SKM-1 treated with dmso at 0.1 percent for 144 hours (cell line): ENCODE measurements at regions not wholly inside any gene's neighbourhood (a gene's known extent, or its start where the extent isn't known, plus 50 kb on each side); places are given as distances from the start of the nearest gene placed in this dataset.
"Not testable (repeated sequence)": the region's sequence is repeated elsewhere in the genome, so short reads cannot be mapped to it uniquely, and the experiment has no call there.

Experiments
- DNase-seq: peaks from one replicate; lab custom pipeline; 2025; ENCODE audit not compliant: unreplicated experiment; lab: John Stamatoyannopoulos, UW

GRCh38 chr12:131445795-131446194 is 265.1 kb upstream of the SFSWAP start:
- no peak for DNase-seq

- not testable (repeated sequence) for DNase-seq
These were observed 263.3 kb upstream of the SFSWAP start for GRCh38 chr12:131447636-131448035.

- no peak for DNase-seq
These were observed 262.6 kb upstream of the SFSWAP start for GRCh38 chr12:131448254-131448795.

GRCh38 chr12:131449027-131449426 is 261.9 kb upstream of the SFSWAP start:
- no peak for DNase-seq

GRCh38 chr12:131452444-131452860 is 258.4 kb upstream of the SFSWAP start:
- DNase-seq, result no peak

GRCh38 chr12:131454418-131455217 is 256.3 kb upstream of the SFSWAP start:
- DNase-seq, result peak; percentile 17

- DNase-seq, result no peak
These were observed 255.7 kb upstream of the SFSWAP start for GRCh38 chr12:131455218-131455506.

- DNase-seq, result no peak
These were observed 255.2 kb upstream of the SFSWAP start for GRCh38 chr12:131455581-131456110.

- no peak for DNase-seq
These were observed 254.4 kb upstream of the SFSWAP start for GRCh38 chr12:131456301-131457027.

GRCh38 chr12:131457028-131457310 is 253.9 kb upstream of the SFSWAP start:
- DNase-seq, result no peak

- DNase-seq, result no peak
These were observed 253.4 kb upstream of the SFSWAP start for GRCh38 chr12:131457331-131458047.

GRCh38 chr12:131458048-131458374 is 252.9 kb upstream of the SFSWAP start:
- no peak for DNase-seq

- DNase-seq, result no peak
These were observed 251.7 kb upstream of the SFSWAP start for GRCh38 chr12:131458931-131459772.

GRCh38 chr12:131459773-131460365 is 251.0 kb upstream of the SFSWAP start:
- DNase-seq, result no peak

- DNase-seq, result no peak
These were observed 250.4 kb upstream of the SFSWAP start for GRCh38 chr12:131460520-131460919.

- DNase-seq, result no peak
These were observed 249.8 kb upstream of the SFSWAP start for GRCh38 chr12:131461096-131461495.

GRCh38 chr12:131463174-131463573 is 247.7 kb upstream of the SFSWAP start:
- DNase-seq, result no peak

- DNase-seq, result no peak
These were observed 246.8 kb upstream of the SFSWAP start for GRCh38 chr12:131464081-131464480.

- DNase-seq, result no peak
These were observed 244.6 kb upstream of the SFSWAP start for GRCh38 chr12:131466306-131466705.

GRCh38 chr12:131466932-131467331 is 244.0 kb upstream of the SFSWAP start:
- DNase-seq, result no peak
